ENCODE measurements at regions not wholly inside any gene's neighbourhood (a gene's known extent, or its start where the extent isn't known, plus 50 kb on each side); places are given as distances from the start of the nearest gene placed in this dataset.
"Not testable (repeated sequence)": the region's sequence is repeated elsewhere in the genome, so short reads cannot be mapped to it uniquely, and the experiment has no call there.

- in situ Hi-C loops (cut with MboI; ENCODE audit: low pct_unique_long_range_greater_than_20kb, low sequenced_read_pairs): no loop called here
- no peak for DNase-seq
These were observed 127.9 kb upstream of the ERRFI1 start for GRCh38 chr1:8153961-8154360.

GRCh38 chr1:8152731-8153702 lies 126.9 kb upstream of the ERRFI1 start:
- in situ Hi-C loops (cut with MboI; ENCODE audit: low pct_unique_long_range_greater_than_20kb, low sequenced_read_pairs): no loop called here

GRCh38 chr1:8151647-8152046 lies 125.5 kb upstream of the ERRFI1 start:
- in situ Hi-C loops (cut with MboI; ENCODE audit: low pct_unique_long_range_greater_than_20kb, low sequenced_read_pairs): no loop called here
- no peak for DNase-seq

More at GRCh38 chr1:8152731-8153702, 126.9 kb upstream of the ERRFI1 start:
- no peak for DNase-seq

GRCh38 chr1:8149756-8150155 lies 123.6 kb upstream of the ERRFI1 start:
- in situ Hi-C loops (cut with MboI; ENCODE audit: low pct_unique_long_range_greater_than_20kb, low sequenced_read_pairs); DNase-seq: not testable (repeated sequence)

GRCh38 chr1:8147956-8148355 lies 121.8 kb upstream of the ERRFI1 start:
- no peak for DNase-seq
- in situ Hi-C loops (cut with MboI; ENCODE audit: low pct_unique_long_range_greater_than_20kb, low sequenced_read_pairs): no loop called here

GRCh38 chr1:8146257-8146855 lies 120.2 kb upstream of the ERRFI1 start:
- in situ Hi-C loops (cut with MboI; ENCODE audit: low pct_unique_long_range_greater_than_20kb, low sequenced_read_pairs): no loop called here
- DNase-seq: no peak

GRCh38 chr1:8145545-8146202 lies 119.6 kb upstream of the ERRFI1 start:
- in situ Hi-C loops (cut with MboI; ENCODE audit: low pct_unique_long_range_greater_than_20kb, low sequenced_read_pairs): no loop called here
- DNase-seq: no peak

GRCh38 chr1:8144323-8144722 lies 118.2 kb upstream of the ERRFI1 start:
- no peak for DNase-seq
- in situ Hi-C loops (cut with MboI; ENCODE audit: low pct_unique_long_range_greater_than_20kb, low sequenced_read_pairs): no loop called here

GRCh38 chr1:8142955-8143629 lies 117.0 kb upstream of the ERRFI1 start:
- in situ Hi-C loops (cut with MboI; ENCODE audit: low pct_unique_long_range_greater_than_20kb, low sequenced_read_pairs): no loop called here
- DNase-seq: no peak

- in situ Hi-C loops (cut with MboI; ENCODE audit: low pct_unique_long_range_greater_than_20kb, low sequenced_read_pairs): no loop called here
- DNase-seq: no peak
These were observed 113.8 kb upstream of the ERRFI1 start for GRCh38 chr1:8139941-8140340.

- in situ Hi-C loops (cut with MboI; ENCODE audit: low pct_unique_long_range_greater_than_20kb, low sequenced_read_pairs): no loop called here
- DNase-seq: no peak
These were observed 113.3 kb upstream of the ERRFI1 start for GRCh38 chr1:8139383-8139782.

GRCh38 chr1:8138673-8139072 lies 112.6 kb upstream of the ERRFI1 start:
- in situ Hi-C loops (cut with MboI; ENCODE audit: low pct_unique_long_range_greater_than_20kb, low sequenced_read_pairs): no loop called here
- DNase-seq: no peak

- no peak for DNase-seq
- in situ Hi-C loops (cut with MboI; ENCODE audit: low pct_unique_long_range_greater_than_20kb, low sequenced_read_pairs): no loop called here
These were observed 111.6 kb upstream of the ERRFI1 start for GRCh38 chr1:8137481-8138244.

GRCh38 chr1:8136766-8137165 lies 110.7 kb upstream of the ERRFI1 start:
- DNase-seq: no peak

GRCh38 chr1:8135250-8135649 lies 109.1 kb upstream of the ERRFI1 start:
- no peak for DNase-seq
- in situ Hi-C loops (cut with MboI; ENCODE audit: low pct_unique_long_range_greater_than_20kb, low sequenced_read_pairs): no loop called here

More at GRCh38 chr1:8136766-8137165, 110.7 kb upstream of the ERRFI1 start:
- in situ Hi-C loops (cut with MboI; ENCODE audit: low pct_unique_long_range_greater_than_20kb, low sequenced_read_pairs): no loop called here

- in situ Hi-C loops (cut with MboI; ENCODE audit: low pct_unique_long_range_greater_than_20kb, low sequenced_read_pairs): no loop called here
These were observed 108.6 kb upstream of the ERRFI1 start for GRCh38 chr1:8134546-8135235.

GRCh38 chr1:8133657-8134430 lies 107.7 kb upstream of the ERRFI1 start:
- DNase-seq: no peak

More at GRCh38 chr1:8134546-8135235, 108.6 kb upstream of the ERRFI1 start:
- DNase-seq: no peak

More at GRCh38 chr1:8133657-8134430, 107.7 kb upstream of the ERRFI1 start:
- in situ Hi-C loops (cut with MboI; ENCODE audit: low pct_unique_long_range_greater_than_20kb, low sequenced_read_pairs): no loop called here
